22Rv1 (cell line): ENCODE measurements at regions not wholly inside any gene's neighbourhood (a gene's known extent, or its start where the extent isn't known, plus 50 kb on each side); places are given as distances from the start of the nearest gene placed in this dataset.
A peak's percentile ranks its signal among the peaks of the same experiment; 100 is the strongest.

Experiments used
- H3K27ac ChIP-seq: fragments of 450-650 bp; 2 replicates; pipeline ENCODE4 v1.5.1; 2017
- CTCF ChIP-seq: fragments of 450-650 bp; IDR thresholded peaks from 2 replicates; pipeline ENCODE4 v1.5.1; 2017; ENCODE audit warnings: mild to moderate bottlenecking
- ZFX ChIP-seq: fragments of 450-650 bp; IDR thresholded peaks from 2 replicates; pipeline ENCODE4 v1.6.1; 2017; ENCODE audit warnings: antibody characterized with exemption, borderline replicate concordance

GRCh38 chr10:65534771-65535170 lies 1391.1 kb upstream of the LRRTM3 start:
- no peak overlapping the region for H3K27ac ChIP-seq
- TF ChIP-seq ZFX = no peak
- TF ChIP-seq CTCF = no peak

GRCh38 chr10:65544756-65545155 lies 1381.1 kb upstream of the LRRTM3 start:
- H3K27ac ChIP-seq = no peak overlapping the region
- TF ChIP-seq CTCF (no peak), ZFX (no peak)

GRCh38 chr10:65548001-65548400 lies 1377.8 kb upstream of the LRRTM3 start:
- H3K27ac ChIP-seq = no peak overlapping the region
- TF ChIP-seq CTCF = no peak

GRCh38 chr10:65550761-65551160 lies 1375.1 kb upstream of the LRRTM3 start:
- TF ChIP-seq ZFX (no peak), CTCF (no peak)

GRCh38 chr10:65555192-65555591 lies 1370.6 kb upstream of the LRRTM3 start:
- peak; percentile 12; the same call in 1 of the 2 replicates for TF ChIP-seq CTCF
- TF ChIP-seq ZFX = no peak
- no peak overlapping the region for H3K27ac ChIP-seq

More at GRCh38 chr10:65550761-65551160, 1375.1 kb upstream of the LRRTM3 start:
- H3K27ac ChIP-seq = no peak overlapping the region

- TF ChIP-seq ZFX (no peak), CTCF (no peak)
- H3K27ac ChIP-seq = no peak overlapping the region
These were observed 1369.8 kb upstream of the LRRTM3 start for GRCh38 chr10:65556006-65556405.

- TF ChIP-seq ZFX = no peak
- H3K27ac ChIP-seq = no peak overlapping the region
These were observed 1366.5 kb upstream of the LRRTM3 start for GRCh38 chr10:65559369-65559768.

- TF ChIP-seq CTCF (no peak), ZFX (no peak)
- no peak overlapping the region for H3K27ac ChIP-seq
These were observed 1360.6 kb upstream of the LRRTM3 start for GRCh38 chr10:65565246-65565645.
